Activated CD4-positive, alpha-beta T cell treated with anti-CD3 and anti-CD28 coated beads, Interleukin-2, amount 50 U/mL, for 24 hours (primary cell): ENCODE measurements at regions not wholly inside any gene's neighbourhood (a gene's known extent, or its start where the extent isn't known, plus 50 kb on each side); places are given as distances from the start of the nearest gene placed in this dataset.

ENCODE experiments used
- DNase-seq, 2 donors: peaks; one replicate each; pipeline ENCODE4 v3.0.0-alpha.2; 2020; ENCODE audit warnings: low read depth in 1 of 2, low spot score in 1 of 2

GRCh38 chr18:45480219-45481015, 134.9 kb upstream of the SLC14A2 start:
- DNase-seq = no peak

- no peak for DNase-seq
Measured at GRCh38 chr18:45481821-45482220, 133.5 kb upstream of the SLC14A2 start.

- DNase-seq = no peak
Measured at GRCh38 chr18:45482286-45482685, 133.0 kb upstream of the SLC14A2 start.

GRCh38 chr18:45487581-45487980, 127.7 kb upstream of the SLC14A2 start:
- DNase-seq = no peak

GRCh38 chr18:45488645-45489044, 126.6 kb upstream of the SLC14A2 start:
- DNase-seq = no peak

GRCh38 chr18:45493830-45494229, 121.4 kb upstream of the SLC14A2 start:
- no peak for DNase-seq

- no peak for DNase-seq
Measured at GRCh38 chr18:45494811-45495210, 120.5 kb upstream of the SLC14A2 start.

GRCh38 chr18:45496741-45497140, 118.5 kb upstream of the SLC14A2 start:
- DNase-seq = no peak

GRCh38 chr18:45497595-45498286, 117.5 kb upstream of the SLC14A2 start:
- DNase-seq = no peak

GRCh38 chr18:45498287-45498658, 117.0 kb upstream of the SLC14A2 start:
- DNase-seq = no peak

- DNase-seq = no peak
Measured at GRCh38 chr18:45503990-45504389, 111.3 kb upstream of the SLC14A2 start.

GRCh38 chr18:45505497-45506206, 109.6 kb upstream of the SLC14A2 start:
- DNase-seq = no peak

- DNase-seq = no peak
Measured at GRCh38 chr18:45506951-45507350, 108.3 kb upstream of the SLC14A2 start.

GRCh38 chr18:45509535-45509934, 105.7 kb upstream of the SLC14A2 start:
- DNase-seq = no peak

GRCh38 chr18:45510656-45511055, 104.6 kb upstream of the SLC14A2 start:
- no peak for DNase-seq

- no peak for DNase-seq
Measured at GRCh38 chr18:45512363-45512953, 102.8 kb upstream of the SLC14A2 start.

- DNase-seq = no peak
Measured at GRCh38 chr18:45517181-45517741, 98.0 kb upstream of the SLC14A2 start.

GRCh38 chr18:45518311-45519155, 96.7 kb upstream of the SLC14A2 start:
- DNase-seq = no peak

GRCh38 chr18:45519411-45520280, 95.6 kb upstream of the SLC14A2 start:
- no peak for DNase-seq
